H9 (cell line): ENCODE measurements at regions not wholly inside any gene's neighbourhood (a gene's known extent, or its start where the extent isn't known, plus 50 kb on each side); places are given as distances from the start of the nearest gene placed in this dataset.

Source experiments
- DNase-seq: peaks from one replicate; pipeline ENCODE4 v3.0.0-alpha.2; 2017
- H2AFZ ChIP-seq: one replicate; pipeline ENCODE4 v1.6.1; 2013; ENCODE audit warnings: mild to moderate bottlenecking, low read length, control low read depth, moderate library complexity
- H2AK5ac ChIP-seq: 2 replicates; pipeline ENCODE4 v1.6.1; 2013; ENCODE audit warnings: low read length, control low read depth, mixed read lengths; ENCODE audit not compliant: insufficient read length
- H2BK120ac ChIP-seq: one replicate; pipeline ENCODE4 v1.6.1; 2013; ENCODE audit warnings: low read depth, mild to moderate bottlenecking, low read length, control low read depth, inconsistent platforms; ENCODE audit not compliant: poor library complexity, severe bottlenecking
- H2BK12ac ChIP-seq: 2 replicates; pipeline ENCODE4 v1.6.1; 2013; ENCODE audit warnings: low read length, control low read depth, mixed read lengths, low read depth; ENCODE audit not compliant: insufficient read length
- H2BK15ac ChIP-seq: 2 replicates; pipeline ENCODE4 v1.6.1; 2013; ENCODE audit warnings: low read depth, low read length, control low read depth
- H2BK20ac ChIP-seq: one replicate; pipeline ENCODE4 v1.6.1; 2013; ENCODE audit warnings: low read depth, mild to moderate bottlenecking, low read length, control low read depth, inconsistent platforms; ENCODE audit not compliant: poor library complexity, severe bottlenecking
- H2BK5ac ChIP-seq: 2 replicates; pipeline ENCODE4 v1.6.1; 2013; ENCODE audit warnings: low read length, control low read depth, mixed read lengths; ENCODE audit not compliant: insufficient read length
- H3K14ac ChIP-seq: 2 replicates; pipeline ENCODE4 v1.6.1; 2013; ENCODE audit warnings: low read length, control low read depth; ENCODE audit not compliant: insufficient read depth
- H3K18ac ChIP-seq: 2 replicates; pipeline ENCODE4 v1.6.1; 2013; ENCODE audit warnings: low read depth, mild to moderate bottlenecking, mixed read lengths, low read length, control low read depth; ENCODE audit not compliant: insufficient read length
- H3K23ac ChIP-seq: 2 replicates; pipeline ENCODE4 v1.6.1; 2013; ENCODE audit warnings: low read length, control low read depth, mixed read lengths, low read depth; ENCODE audit not compliant: insufficient read length
- H3K23me2 ChIP-seq: 2 replicates; pipeline ENCODE4 v1.6.1; 2013; ENCODE audit warnings: low read depth, mild to moderate bottlenecking, mixed read lengths, low read length, control low read depth; ENCODE audit not compliant: insufficient read length, poor library complexity, severe bottlenecking
- H3K27ac ChIP-seq: 2 replicates; pipeline ENCODE4 v1.5.1; 2013; ENCODE audit warnings: low read length, control low read depth, mixed read lengths, low read depth; ENCODE audit not compliant: insufficient read length
- H3K27me3 ChIP-seq: 2 replicates; pipeline ENCODE4 v1.6.1; 2013; ENCODE audit warnings: low read length, control low read depth, inconsistent platforms; ENCODE audit not compliant: insufficient read depth
- H3K4ac ChIP-seq: 2 replicates; pipeline ENCODE4 v1.6.1; 2013; ENCODE audit warnings: low read depth, mild to moderate bottlenecking, control low read depth, inconsistent platforms, low read length, moderate library complexity
- H3K4me1 ChIP-seq: 2 replicates; pipeline ENCODE4 v1.6.1; 2013; ENCODE audit warnings: low read length, control low read depth, inconsistent platforms; ENCODE audit not compliant: insufficient read depth
- H3K4me2 ChIP-seq: 2 replicates; pipeline ENCODE4 v1.6.1; 2013; ENCODE audit warnings: low read length, control low read depth, mixed read lengths; ENCODE audit not compliant: insufficient read length, insufficient read depth
- H3K56ac ChIP-seq: 2 replicates; pipeline ENCODE4 v1.6.1; 2013; ENCODE audit warnings: low read depth, mild to moderate bottlenecking, mixed read lengths, low read length, control low read depth; ENCODE audit not compliant: insufficient read length
- H3K79me1 ChIP-seq: 2 replicates; pipeline ENCODE4 v1.6.1; 2013; ENCODE audit warnings: low read depth, mild to moderate bottlenecking, moderate library complexity, low read length, control low read depth, inconsistent platforms; ENCODE audit not compliant: insufficient read depth, poor library complexity, severe bottlenecking
- H3K79me2 ChIP-seq: 2 replicates; pipeline ENCODE4 v1.6.1; 2013; ENCODE audit warnings: low read length, control low read depth, inconsistent platforms; ENCODE audit not compliant: insufficient read depth
- H3K9ac ChIP-seq: 2 replicates; pipeline ENCODE4 v1.6.1; 2013; ENCODE audit warnings: low read length, control low read depth, mixed read lengths; ENCODE audit not compliant: insufficient read length; ENCODE audit errors: extremely low read depth
- H3K9me3 ChIP-seq: one replicate; pipeline ENCODE4 v1.6.1; 2013; ENCODE audit warnings: low read depth, low read length, inconsistent platforms; ENCODE audit not compliant: control insufficient read depth
- H3T11ph ChIP-seq: one replicate; pipeline ENCODE4 v1.6.1; 2013; ENCODE audit warnings: mild to moderate bottlenecking, low read length, control low read depth, inconsistent platforms
- H4K20me1 ChIP-seq: one replicate; pipeline ENCODE4 v1.6.1; 2013; ENCODE audit not compliant: control insufficient read depth, insufficient read length, insufficient read depth
- H4K5ac ChIP-seq: 2 replicates; pipeline ENCODE4 v1.6.1; 2013; ENCODE audit warnings: low read depth, mild to moderate bottlenecking, mixed read lengths, low read length, control low read depth; ENCODE audit not compliant: insufficient read length
- H4K8ac ChIP-seq: replicated peaks from 2 replicates; pipeline ENCODE4 v1.6.1; 2013; ENCODE audit warnings: low read length, control low read depth, mixed read lengths, low read depth; ENCODE audit not compliant: insufficient read length
- H4K91ac ChIP-seq: 2 replicates; pipeline ENCODE4 v1.6.1; 2013; ENCODE audit warnings: low read depth, mild to moderate bottlenecking, moderate library complexity, mixed read lengths, low read length, control low read depth; ENCODE audit not compliant: insufficient read length
- H3K27ac Mint-ChIP-seq, 3 experiments: 2 replicates in 2 of 3; 3 replicates in 1 of 3; pipeline ENCODE4 v1.8.0; 2020 to 2021; ENCODE audit warnings: mixed read lengths in 3 of 3, mild to moderate bottlenecking in 1 of 3, moderate library complexity in 1 of 3
- H3K27me3 Mint-ChIP-seq: 2 replicates; pipeline ENCODE4 v1.8.0; 2021; ENCODE audit warnings: low read depth, mild to moderate bottlenecking, moderate library complexity, mixed read lengths
- H3K36me3 Mint-ChIP-seq, 3 experiments: 2 replicates in 2 of 3; 3 replicates in 1 of 3; pipeline ENCODE4 v1.8.0; 2020 to 2021; ENCODE audit warnings: low read depth in 3 of 3, mixed read lengths in 3 of 3; ENCODE audit not compliant: insufficient read depth in 1 of 3
- H3K4me1 Mint-ChIP-seq, 2 experiments: 2 replicates each; pipeline ENCODE4 v1.8.0; 2020; ENCODE audit warnings: mixed read lengths in 2 of 2
- H3K4me3 Mint-ChIP-seq, 2 experiments: 2 replicates in 1 of 2; 3 replicates in 1 of 2; pipeline ENCODE4 v1.8.0; 2020 to 2021; ENCODE audit warnings: mild to moderate bottlenecking in 2 of 2, mixed read lengths in 2 of 2, moderate library complexity in 1 of 2
- H3K9me3 Mint-ChIP-seq, 2 experiments: 2 replicates in 1 of 2; 3 replicates in 1 of 2; pipeline ENCODE4 v1.8.0; 2020; ENCODE audit warnings: mild to moderate bottlenecking in 2 of 2, mixed read lengths in 2 of 2, moderate library complexity in 1 of 2
- WGBS: extraction: QIAGEN DNeasy Blood & Tissue Kit; methylation state at CpG from one replicate; pipeline ENCODE4 v1.1.7; 2013; ENCODE audit warnings: missing lambda C conversion rate, low lambda C conversion rate, mixed read lengths; ENCODE audit not compliant: insufficient read length; ENCODE audit errors: extremely low coverage; 5-methylcytosine and 5-hydroxymethylcytosine counted together
- TF ChIP-seq, protein P1 (sequence below): fragments of 200-600 bp; sonication (generic); conservative IDR thresholded peaks from 3 replicates; pipeline ENCODE4 v1.8.0; 2021; ENCODE audit warnings: antibody characterized with exemption, mild to moderate bottlenecking

- Histone ChIP-seq H2BK120ac (no peak overlapping the region), H3K27me3 (no peaks in the 10 kb centered on the region), H3K4ac (no peak overlapping the region), H3K27ac (no peak overlapping the region), H2AK5ac (no peak overlapping the region), H2BK5ac (no peak overlapping the region), H2BK20ac (no peak overlapping the region), H4K5ac (no peak overlapping the region), H4K20me1 (no peaks in the 10 kb centered on the region), H2BK15ac (no peak overlapping the region), H3K23me2 (no peaks in the 10 kb centered on the region), H4K91ac (no peak overlapping the region), H3K9me3 (no peaks in the 10 kb centered on the region), H2AFZ (no peak overlapping the region), H3K56ac (no peak overlapping the region), H3T11ph (no peak overlapping the region), H3K18ac (no peak overlapping the region), H3K4me1 (no peaks in the 10 kb centered on the region), H2BK12ac (no peak overlapping the region), H3K4me2 (no peak overlapping the region), H3K9ac (no peak overlapping the region), H3K23ac (no peak overlapping the region), H3K79me1 (no peaks in the 10 kb centered on the region), H4K8ac (no peak overlapping the region), H3K14ac (no peak overlapping the region), H3K79me2 (no peaks in the 10 kb centered on the region)
- Mint-ChIP-seq H3K4me3 (no peak overlapping the region), H3K4me1 (peaks cover 5 to 14% of the 10 kb centered on the region in 2 experiments; a peak in 3 of 4 replicates), H3K36me3 (peaks cover 0 to 12% (median 12%) of the 10 kb centered on the region in 3 experiments; a peak in 3 of 7 replicates), H3K27ac (no peak overlapping the region; a peak in 1 of 7 replicates), H3K27me3 (peaks cover 12% of the 10 kb centered on the region), H3K9me3 (peaks cover 23 to 26% of the 10 kb centered on the region in 2 experiments)
- no CpG with 5 or more reads among the region's 7 CpGs for WGBS
- TF ChIP-seq, protein P1, sequence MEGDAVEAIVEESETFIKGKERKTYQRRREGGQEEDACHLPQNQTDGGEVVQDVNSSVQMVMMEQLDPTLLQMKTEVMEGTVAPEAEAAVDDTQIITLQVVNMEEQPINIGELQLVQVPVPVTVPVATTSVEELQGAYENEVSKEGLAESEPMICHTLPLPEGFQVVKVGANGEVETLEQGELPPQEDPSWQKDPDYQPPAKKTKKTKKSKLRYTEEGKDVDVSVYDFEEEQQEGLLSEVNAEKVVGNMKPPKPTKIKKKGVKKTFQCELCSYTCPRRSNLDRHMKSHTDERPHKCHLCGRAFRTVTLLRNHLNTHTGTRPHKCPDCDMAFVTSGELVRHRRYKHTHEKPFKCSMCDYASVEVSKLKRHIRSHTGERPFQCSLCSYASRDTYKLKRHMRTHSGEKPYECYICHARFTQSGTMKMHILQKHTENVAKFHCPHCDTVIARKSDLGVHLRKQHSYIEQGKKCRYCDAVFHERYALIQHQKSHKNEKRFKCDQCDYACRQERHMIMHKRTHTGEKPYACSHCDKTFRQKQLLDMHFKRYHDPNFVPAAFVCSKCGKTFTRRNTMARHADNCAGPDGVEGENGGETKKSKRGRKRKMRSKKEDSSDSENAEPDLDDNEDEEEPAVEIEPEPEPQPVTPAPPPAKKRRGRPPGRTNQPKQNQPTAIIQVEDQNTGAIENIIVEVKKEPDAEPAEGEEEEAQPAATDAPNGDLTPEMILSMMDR = no peak
- DNase-seq = no peak
Measured at GRCh38 chr2:2660789-2661355, 329.8 kb upstream of the MYT1L start.
